Mammary epithelial cell (primary cell): ENCODE measurements at regions not wholly inside any gene's neighbourhood (a gene's known extent, or its start where the extent isn't known, plus 50 kb on each side); places are given as distances from the start of the nearest gene placed in this dataset.

Experiments
- CTCF ChIP-seq, 2 donors: IDR thresholded peaks in 1 of 2; conservative IDR thresholded peaks in 1 of 2; 2 replicates each; pipeline ENCODE4 v1.5.1; 2011 to 2012; ENCODE audit warnings: inconsistent platforms in 2 of 2, low read length in 2 of 2, mild to moderate bottlenecking in 2 of 2, control low read depth in 1 of 2, low read depth in 1 of 2; ENCODE audit not compliant: insufficient read depth in 1 of 2; ENCODE audit errors: extremely low read depth in 1 of 2
- EZH2 ChIP-seq: IDR thresholded peaks from 2 replicates; pipeline ENCODE4 v1.6.1; 2012; ENCODE audit warnings: low read length, inconsistent platforms, borderline replicate concordance

GRCh38 chr5:20555034-20555433 lies 567.0 kb upstream of the CDH18 start:
- TF ChIP-seq CTCF (conservative IDR thresholded peaks at IDR 0.05 in 1 of 2, IDR thresholded peaks at IDR 0.05 in 1 of 2; ENCODE audit: extremely low read depth in 1 of 2, insufficient read depth in 1 of 2, low read depth in 1 of 2, low read length in 2 of 2) (no peak), EZH2 (no peak)
